ENCODE measurements at regions not wholly inside any gene's neighbourhood (a gene's known extent, or its start where the extent isn't known, plus 50 kb on each side); places are given as distances from the start of the nearest gene placed in this dataset.

- TF ChIP-seq, protein P1, sequence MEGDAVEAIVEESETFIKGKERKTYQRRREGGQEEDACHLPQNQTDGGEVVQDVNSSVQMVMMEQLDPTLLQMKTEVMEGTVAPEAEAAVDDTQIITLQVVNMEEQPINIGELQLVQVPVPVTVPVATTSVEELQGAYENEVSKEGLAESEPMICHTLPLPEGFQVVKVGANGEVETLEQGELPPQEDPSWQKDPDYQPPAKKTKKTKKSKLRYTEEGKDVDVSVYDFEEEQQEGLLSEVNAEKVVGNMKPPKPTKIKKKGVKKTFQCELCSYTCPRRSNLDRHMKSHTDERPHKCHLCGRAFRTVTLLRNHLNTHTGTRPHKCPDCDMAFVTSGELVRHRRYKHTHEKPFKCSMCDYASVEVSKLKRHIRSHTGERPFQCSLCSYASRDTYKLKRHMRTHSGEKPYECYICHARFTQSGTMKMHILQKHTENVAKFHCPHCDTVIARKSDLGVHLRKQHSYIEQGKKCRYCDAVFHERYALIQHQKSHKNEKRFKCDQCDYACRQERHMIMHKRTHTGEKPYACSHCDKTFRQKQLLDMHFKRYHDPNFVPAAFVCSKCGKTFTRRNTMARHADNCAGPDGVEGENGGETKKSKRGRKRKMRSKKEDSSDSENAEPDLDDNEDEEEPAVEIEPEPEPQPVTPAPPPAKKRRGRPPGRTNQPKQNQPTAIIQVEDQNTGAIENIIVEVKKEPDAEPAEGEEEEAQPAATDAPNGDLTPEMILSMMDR (IDR thresholded peaks at IDR 0.05; ENCODE audit: low read length): no peak
- no peak for TF ChIP-seq EZH2 (IDR thresholded peaks at IDR 0.05; ENCODE audit: borderline replicate concordance, low read length)
These were observed 238.8 kb upstream of the MYT1L start for GRCh38 chr2:2569836-2570235.
